ENCODE measurements at regions not wholly inside any gene's neighbourhood (a gene's known extent, or its start where the extent isn't known, plus 50 kb on each side); places are given as distances from the start of the nearest gene placed in this dataset.
"Not testable (repeated sequence)": the region's sequence is repeated elsewhere in the genome, so short reads cannot be mapped to it uniquely, and the experiment has no call there.

- ATAC-seq = no peak
Measured at GRCh38 chr5:106814961-106815360, 855.8 kb downstream of the EFNA5 start.

DNA sequence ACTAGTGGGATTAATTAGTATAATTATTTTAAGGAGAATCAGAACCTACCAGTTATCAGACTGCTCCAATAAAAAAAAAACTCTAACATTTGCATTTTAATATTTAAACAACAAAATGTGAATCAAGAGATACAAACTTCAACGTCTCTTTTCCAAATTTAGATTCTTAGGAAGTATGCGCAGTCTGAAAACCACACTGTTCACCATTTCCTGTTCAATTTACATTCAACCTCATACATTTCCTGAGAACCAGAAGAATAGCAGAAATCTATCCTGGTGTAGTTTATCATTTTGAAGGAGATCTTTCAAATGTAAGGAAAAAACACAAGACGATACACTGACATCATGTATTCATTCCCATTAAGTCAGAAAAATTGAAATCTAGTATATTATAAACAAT is 869.2 kb downstream of the EFNA5 start:
- ATAC-seq = no peak
- DNase-seq = no peak

More at GRCh38 chr5:106814961-106815360, 855.8 kb downstream of the EFNA5 start:
- no peak for DNase-seq

GRCh38 chr5:106797996-106798395 is 872.7 kb downstream of the EFNA5 start:
- ATAC-seq = no peak
- DNase-seq = no peak

GRCh38 chr5:106796081-106796480 is 874.7 kb downstream of the EFNA5 start:
- no peak for ATAC-seq
- no peak for DNase-seq

DNA sequence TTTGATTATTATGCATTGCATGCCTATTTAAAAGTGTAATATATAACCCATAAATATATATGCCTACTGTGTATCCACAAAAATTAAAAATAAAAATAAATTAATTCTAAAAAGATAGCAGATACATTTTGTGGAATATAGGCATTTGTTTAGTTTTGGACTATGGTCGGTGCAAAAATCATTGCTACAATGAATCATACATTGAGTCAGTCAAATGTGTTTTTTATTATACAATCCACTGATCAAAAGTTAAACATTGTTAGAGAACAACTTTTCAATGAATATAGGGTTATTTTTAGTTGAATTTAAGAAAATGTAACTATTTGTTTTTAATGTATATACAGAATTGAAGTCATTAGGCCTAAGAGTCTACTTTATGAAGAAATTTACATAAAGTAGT is 885.9 kb downstream of the EFNA5 start:
- ATAC-seq = no peak
- DNase-seq = no peak

GRCh38 chr5:106780355-106780754 is 890.4 kb downstream of the EFNA5 start:
- ATAC-seq (no peak), DNase-seq (no peak)

DNA sequence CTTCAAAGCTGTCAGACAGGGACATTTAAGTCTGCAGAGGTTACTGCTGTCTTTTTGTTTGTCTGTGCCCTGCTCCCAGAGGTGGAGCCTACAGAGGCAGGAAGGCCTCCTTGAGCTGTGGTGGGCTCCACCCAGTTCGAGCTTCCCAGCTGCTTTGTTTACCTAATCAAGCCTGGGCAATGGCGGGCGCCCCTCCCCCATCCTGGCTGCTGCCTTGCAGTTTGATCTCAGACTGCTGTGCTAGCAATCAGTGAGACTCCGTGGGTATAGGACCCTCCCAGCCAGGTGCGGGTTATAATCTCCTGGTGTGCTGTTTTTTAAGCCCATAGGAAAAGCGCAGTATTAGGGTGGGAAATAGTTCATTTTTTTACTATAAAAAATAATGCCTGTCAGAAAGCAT is 894.2 kb downstream of the EFNA5 start:
- ATAC-seq, DNase-seq: not testable (repeated sequence)

DNA sequence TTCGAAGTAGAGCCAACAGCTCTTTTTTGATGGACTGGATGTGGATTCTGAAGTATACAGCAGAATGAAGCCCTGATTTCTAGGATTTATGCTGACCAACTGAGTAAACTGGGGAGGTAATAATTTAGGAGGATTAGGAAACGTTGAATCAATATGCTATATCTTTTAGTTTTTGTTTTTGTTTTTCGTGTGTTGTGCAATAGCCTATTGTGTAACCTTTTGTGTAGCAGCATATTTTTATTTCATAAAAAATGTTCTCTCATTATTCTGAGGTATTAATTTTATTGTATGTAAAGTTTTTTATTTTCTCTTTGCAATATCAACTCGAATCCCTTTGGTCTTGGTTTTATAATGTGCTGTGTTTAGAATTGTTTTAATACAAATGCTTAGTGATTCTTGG is 902.3 kb downstream of the EFNA5 start:
- ATAC-seq (no peak), DNase-seq (no peak)

DNA sequence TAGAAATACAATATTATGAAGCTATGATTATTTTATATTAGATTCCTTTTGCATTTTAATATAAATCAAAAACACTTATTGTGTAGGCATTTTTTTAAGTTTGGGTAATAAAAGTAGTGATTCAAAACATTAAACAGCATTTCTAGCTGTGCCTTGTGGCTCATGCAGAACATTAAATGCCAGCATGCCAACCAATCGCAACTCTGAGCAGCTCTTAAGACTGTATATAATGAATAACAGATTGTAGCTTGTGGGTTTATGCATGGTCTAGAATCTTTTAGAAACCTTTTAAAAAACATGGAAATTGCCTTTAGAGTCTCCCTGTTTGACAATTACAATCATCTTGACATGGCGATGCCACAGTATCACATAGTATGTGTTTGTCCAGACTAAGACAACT is 903.8 kb downstream of the EFNA5 start:
- ATAC-seq (no peak), DNase-seq (no peak)

DNA sequence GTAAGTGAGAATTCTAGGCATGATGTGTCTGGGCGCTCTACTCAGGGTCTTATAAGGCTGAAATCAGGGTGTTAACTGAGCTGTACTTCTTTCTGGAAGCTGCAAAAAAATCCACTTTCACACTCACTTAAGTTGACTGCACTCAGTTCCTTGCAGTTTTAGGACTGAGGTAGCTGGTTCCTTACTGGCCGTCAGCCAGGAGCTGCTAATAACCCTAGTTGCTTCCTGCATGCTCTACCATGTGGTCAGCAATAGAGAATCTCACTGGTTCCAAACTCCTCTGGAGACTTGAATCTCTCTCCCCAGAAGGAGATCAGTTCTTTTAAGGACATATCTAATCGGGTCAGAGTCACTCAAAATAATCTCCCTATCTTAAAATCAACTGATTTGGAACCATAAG is 911.2 kb downstream of the EFNA5 start:
- ATAC-seq (no peak), DNase-seq (no peak)

GRCh38 chr5:106759152-106759551 is 911.6 kb downstream of the EFNA5 start:
- DNase-seq (no peak), ATAC-seq (no peak)

DNA sequence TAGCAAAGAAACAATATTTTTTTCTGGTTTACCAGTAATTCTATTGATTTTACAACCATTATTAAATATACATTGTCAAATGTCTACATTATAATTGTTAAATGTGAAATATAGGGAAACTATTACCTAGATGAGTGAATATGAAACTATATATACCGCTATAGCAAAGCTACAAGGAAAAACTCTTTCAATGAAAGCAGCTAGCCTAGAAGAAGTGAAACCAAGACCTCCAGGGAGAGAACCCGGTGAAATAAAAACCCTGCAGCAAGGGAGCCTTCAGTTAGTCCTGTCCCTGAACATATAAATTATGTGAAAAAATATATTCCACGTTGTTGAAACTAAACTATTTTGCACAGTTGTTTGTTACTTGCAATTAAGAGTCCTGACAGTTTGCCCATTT is 913.1 kb downstream of the EFNA5 start:
- ATAC-seq (no peak), DNase-seq (no peak)

DNA sequence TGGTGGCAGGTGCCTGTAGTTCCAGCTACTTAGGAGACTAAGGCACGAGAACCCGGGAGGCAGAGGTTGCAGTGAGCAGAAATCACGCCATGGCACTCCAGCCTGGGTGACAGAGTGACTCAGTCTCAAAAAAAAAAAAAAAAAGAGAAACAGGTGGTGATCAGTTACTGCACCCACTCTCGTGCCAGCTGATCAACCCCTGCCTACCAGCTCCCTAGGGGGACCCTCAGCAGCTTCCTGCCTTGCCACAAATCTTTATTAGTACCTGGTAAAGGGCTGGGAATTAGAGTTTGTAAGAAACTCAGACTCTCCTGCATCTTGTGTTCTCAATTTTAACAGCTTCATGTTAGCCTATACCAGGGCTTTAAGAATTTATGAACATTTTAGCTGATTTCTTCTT is 914.9 kb downstream of the EFNA5 start:
- ATAC-seq = no peak
- no peak for DNase-seq

- no peak for DNase-seq
- ATAC-seq = no peak
Measured at GRCh38 chr5:106755066-106755465, 915.7 kb downstream of the EFNA5 start.

DNA sequence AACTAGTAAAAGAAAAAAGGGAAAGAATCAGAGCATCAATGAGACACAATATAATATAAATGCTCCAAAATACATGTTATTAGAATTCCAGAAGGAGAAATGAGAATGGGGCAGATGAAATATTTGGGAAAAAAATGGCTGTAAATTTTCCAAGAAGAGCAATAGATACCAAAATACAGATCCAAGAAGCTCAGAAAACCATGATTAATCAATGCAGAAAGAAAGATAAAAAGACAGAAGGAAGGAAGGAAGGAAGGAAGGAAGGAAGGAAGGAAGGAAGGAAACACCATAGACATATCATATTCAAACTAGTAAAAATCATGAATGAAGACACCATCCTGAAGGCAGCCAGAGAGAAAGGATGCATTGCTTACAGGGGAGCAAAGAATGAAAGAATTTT is 920.9 kb downstream of the EFNA5 start:
- no peak for DNase-seq
- ATAC-seq = no peak

- ATAC-seq (no peak), DNase-seq (no peak)
Measured at GRCh38 chr5:106739127-106739526, 931.6 kb downstream of the EFNA5 start.

DNA sequence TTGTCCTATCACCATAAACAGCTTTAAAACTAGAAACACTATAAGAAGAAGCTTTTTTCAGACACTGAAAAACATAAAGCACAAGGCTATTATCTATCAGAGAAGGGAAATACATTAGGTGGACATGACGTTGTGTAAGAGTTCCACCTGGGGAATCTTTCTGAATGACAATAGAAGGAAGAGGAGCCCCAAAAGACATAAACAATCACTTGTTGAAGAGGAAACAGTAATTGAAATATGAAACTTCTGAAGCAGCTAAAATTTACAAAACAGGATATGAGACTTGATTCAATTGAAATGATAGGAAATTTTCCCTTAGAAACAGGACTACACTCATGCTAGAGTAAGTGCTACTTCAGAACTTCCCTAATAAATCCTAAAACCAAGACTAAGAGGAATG is 933.6 kb downstream of the EFNA5 start:
- ATAC-seq = no peak

DNA sequence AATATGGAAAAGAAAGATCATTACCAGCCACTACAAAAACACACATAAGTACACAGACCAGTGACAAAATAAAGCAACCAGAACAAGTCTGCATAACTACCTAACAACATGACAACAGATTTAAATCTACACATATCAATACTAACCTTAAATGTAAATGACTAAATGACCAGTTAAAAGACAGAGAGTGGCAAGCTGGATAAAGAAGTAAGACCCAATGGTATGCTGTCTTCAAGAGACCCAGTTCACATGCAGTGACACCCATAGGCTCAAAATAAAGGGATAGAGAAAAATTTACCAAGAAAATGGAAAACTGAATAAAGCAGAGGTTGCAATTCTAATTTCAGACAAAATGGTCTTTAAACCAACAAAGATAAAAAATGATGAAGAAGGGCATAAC is 938.1 kb downstream of the EFNA5 start:
- DNase-seq (no peak), ATAC-seq (no peak)

More for the DNA sequence above, 933.6 kb downstream of the EFNA5 start:
- DNase-seq = no peak

DNA sequence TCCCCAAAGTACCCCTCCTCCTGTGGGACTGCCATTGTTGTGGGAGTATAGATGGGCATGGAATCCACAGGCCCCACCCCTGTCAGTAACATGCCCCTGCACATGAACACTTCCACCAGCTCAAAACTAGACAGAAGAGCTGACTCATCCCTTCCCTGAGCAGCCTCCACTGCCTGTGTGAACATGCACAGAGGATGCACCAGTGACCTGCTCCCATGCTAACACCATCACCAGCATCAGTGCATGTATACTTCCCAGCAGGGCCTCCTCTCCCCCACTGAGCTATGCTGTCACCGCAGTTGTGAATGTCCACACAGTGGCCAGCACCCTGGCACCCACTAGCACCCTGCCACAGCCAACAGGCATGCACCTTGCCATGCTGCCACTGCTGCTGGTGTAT is 939.8 kb downstream of the EFNA5 start:
- ATAC-seq (no peak), DNase-seq (no peak)

- ATAC-seq (no peak), DNase-seq (no peak)
Measured at GRCh38 chr5:106730506-106730905, 940.2 kb downstream of the EFNA5 start.

- ATAC-seq (no peak), DNase-seq (no peak)
Measured at GRCh38 chr5:106728208-106728607, 942.5 kb downstream of the EFNA5 start.

- DNase-seq = no peak
- no peak for ATAC-seq
Measured at GRCh38 chr5:106727071-106727470, 943.7 kb downstream of the EFNA5 start.

DNA sequence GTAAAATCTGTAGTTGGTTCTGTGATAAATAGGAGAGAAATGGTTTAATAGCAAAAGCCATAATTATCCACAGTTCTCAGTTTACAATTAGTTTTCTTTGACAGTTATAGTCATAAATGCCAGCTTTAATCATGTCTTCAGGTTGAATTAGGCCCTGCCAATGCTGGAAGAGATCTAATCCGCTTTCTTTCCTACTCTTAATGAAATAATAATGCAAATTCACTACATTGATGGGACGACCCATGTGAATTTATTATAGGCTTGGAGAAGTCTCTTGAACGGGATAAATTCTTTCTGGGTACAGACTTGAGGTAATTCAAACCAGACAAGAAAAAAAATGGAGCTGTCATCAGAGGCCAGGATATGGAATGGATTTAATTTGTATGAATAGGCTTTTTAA is 950.4 kb downstream of the EFNA5 start:
- ATAC-seq = no peak
- no peak for DNase-seq

GRCh38 chr5:106699796-106700195 is 970.9 kb downstream of the EFNA5 start:
- no peak for ATAC-seq
- DNase-seq = no peak

- DNase-seq (no peak), ATAC-seq (no peak)
Measured at GRCh38 chr5:106699198-106699597, 971.5 kb downstream of the EFNA5 start.
